ENCODE measurements at regions not wholly inside any gene's neighbourhood (a gene's known extent, or its start where the extent isn't known, plus 50 kb on each side); places are given as distances from the start of the nearest gene placed in this dataset.

GRCh38 chr3:148150141-148150540 is 547.6 kb upstream of the AGTR1 start:
- no peak for DNase-seq (ENCODE audit: low spot score)

- DNase-seq (ENCODE audit: low spot score), result no peak
Observed at GRCh38 chr3:148158210-148158609, 539.5 kb upstream of the AGTR1 start.

- peak; percentile 57 for DNase-seq (ENCODE audit: low spot score)
Observed at GRCh38 chr3:148162132-148162531, 535.6 kb upstream of the AGTR1 start.

- no peak for DNase-seq (ENCODE audit: low spot score)
Observed at GRCh38 chr3:148168347-148168746, 529.4 kb upstream of the AGTR1 start.

GRCh38 chr3:148173851-148174250 is 523.9 kb upstream of the AGTR1 start:
- no peak for DNase-seq (ENCODE audit: low spot score)

- no peak for DNase-seq (ENCODE audit: low spot score)
Observed at GRCh38 chr3:148175214-148175613, 522.5 kb upstream of the AGTR1 start.

GRCh38 chr3:148178503-148178902 is 519.2 kb upstream of the AGTR1 start:
- no peak for DNase-seq (ENCODE audit: low spot score)

GRCh38 chr3:148184798-148185197 is 512.9 kb upstream of the AGTR1 start:
- no peak for DNase-seq (ENCODE audit: low spot score)

- DNase-seq (ENCODE audit: low spot score), result no peak
Observed at GRCh38 chr3:148186881-148187280, 510.8 kb upstream of the AGTR1 start.

GRCh38 chr3:148187296-148187695 is 510.4 kb upstream of the AGTR1 start:
- no peak for DNase-seq (ENCODE audit: low spot score)

GRCh38 chr3:148190441-148190990 is 507.2 kb upstream of the AGTR1 start:
- no peak for DNase-seq (ENCODE audit: low spot score)

- peak; percentile 38 for DNase-seq (ENCODE audit: low spot score)
Observed at GRCh38 chr3:148191966-148192365, 505.7 kb upstream of the AGTR1 start.

- no peak for DNase-seq (ENCODE audit: low spot score)
Observed at GRCh38 chr3:148197061-148197460, 500.6 kb upstream of the AGTR1 start.

- DNase-seq (ENCODE audit: low spot score), result no peak
Observed at GRCh38 chr3:148202386-148202785, 495.3 kb upstream of the AGTR1 start.

- DNase-seq (ENCODE audit: low spot score), result no peak
Observed at GRCh38 chr3:148203297-148204010, 494.2 kb upstream of the AGTR1 start.

GRCh38 chr3:148204131-148204530 is 493.6 kb upstream of the AGTR1 start:
- DNase-seq (ENCODE audit: low spot score), result no peak

- DNase-seq (ENCODE audit: low spot score), result no peak
Observed at GRCh38 chr3:148205977-148206376, 491.7 kb upstream of the AGTR1 start.

- DNase-seq (ENCODE audit: low spot score), result no peak
Observed at GRCh38 chr3:148206446-148206845, 491.3 kb upstream of the AGTR1 start.

- no peak for DNase-seq (ENCODE audit: low spot score)
Observed at GRCh38 chr3:148208975-148209374, 488.7 kb upstream of the AGTR1 start.

GRCh38 chr3:148211725-148212124 is 486.0 kb upstream of the AGTR1 start:
- no peak for DNase-seq (ENCODE audit: low spot score)

- no peak for DNase-seq (ENCODE audit: low spot score)
Observed at GRCh38 chr3:148214705-148215104, 483.0 kb upstream of the AGTR1 start.

- DNase-seq (ENCODE audit: low spot score), result no peak
Observed at GRCh38 chr3:148217317-148217716, 480.4 kb upstream of the AGTR1 start.

GRCh38 chr3:148218222-148218621 is 479.5 kb upstream of the AGTR1 start:
- DNase-seq (ENCODE audit: low spot score), result no peak

GRCh38 chr3:148219999-148220398 is 477.7 kb upstream of the AGTR1 start:
- DNase-seq (ENCODE audit: low spot score), result no peak

Data from cerebellar cortex (tissue), 1 donor.